ENCODE measurements at regions not wholly inside any gene's neighbourhood (a gene's known extent, or its start where the extent isn't known, plus 50 kb on each side); places are given as distances from the start of the nearest gene placed in this dataset.
"Not testable (repeated sequence)": the region's sequence is repeated elsewhere in the genome, so short reads cannot be mapped to it uniquely, and the experiment has no call there.

DNA sequence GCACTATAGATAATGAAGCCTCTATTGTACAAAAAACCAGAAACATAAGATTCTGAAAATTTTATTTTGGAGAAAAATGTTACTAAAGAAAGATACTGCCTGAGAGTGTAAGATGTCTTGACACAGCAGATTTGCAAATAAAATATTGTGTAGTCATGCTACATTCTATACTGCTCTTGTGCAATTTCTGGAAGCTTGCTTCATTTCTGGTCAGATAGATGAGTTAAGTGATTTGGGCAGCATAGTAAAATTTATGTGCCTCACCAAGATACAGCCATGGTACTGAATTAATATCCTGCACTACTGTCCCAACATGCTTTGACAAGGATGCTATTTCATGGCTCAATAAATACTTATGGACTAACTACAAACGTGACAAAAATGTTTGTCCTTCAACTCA lies 55.1 kb upstream of the STARD13 start:
- DNase-seq, result no peak

DNA sequence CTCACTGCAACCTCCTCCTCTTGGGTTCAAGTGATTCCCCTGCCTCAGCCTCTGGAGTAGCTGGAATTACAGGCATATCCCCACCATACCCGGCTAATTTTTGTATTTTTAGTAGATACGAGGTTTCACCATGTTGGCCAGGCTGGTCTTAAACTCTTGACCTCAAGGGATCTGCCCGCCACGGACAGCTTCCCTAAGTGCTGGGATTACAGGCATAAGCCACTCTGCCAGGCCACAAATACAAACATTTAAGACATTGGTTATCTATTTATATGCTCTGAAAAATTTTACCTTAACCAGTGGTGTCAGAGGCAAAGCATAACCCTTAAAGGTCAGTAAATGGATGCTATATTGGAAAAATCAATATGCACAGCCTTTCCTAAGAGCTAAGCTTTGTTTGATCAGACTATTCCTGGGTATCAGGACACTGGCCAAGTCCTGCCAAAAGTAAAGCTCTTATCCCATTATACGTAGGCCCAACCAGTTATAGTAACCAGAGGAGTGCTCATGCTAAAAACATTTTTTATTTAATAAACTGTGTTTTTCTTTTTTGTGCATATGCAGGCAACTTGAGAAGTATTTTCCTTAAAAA lies 56.4 kb upstream of the STARD13 start:
- no peak for DNase-seq

DNA sequence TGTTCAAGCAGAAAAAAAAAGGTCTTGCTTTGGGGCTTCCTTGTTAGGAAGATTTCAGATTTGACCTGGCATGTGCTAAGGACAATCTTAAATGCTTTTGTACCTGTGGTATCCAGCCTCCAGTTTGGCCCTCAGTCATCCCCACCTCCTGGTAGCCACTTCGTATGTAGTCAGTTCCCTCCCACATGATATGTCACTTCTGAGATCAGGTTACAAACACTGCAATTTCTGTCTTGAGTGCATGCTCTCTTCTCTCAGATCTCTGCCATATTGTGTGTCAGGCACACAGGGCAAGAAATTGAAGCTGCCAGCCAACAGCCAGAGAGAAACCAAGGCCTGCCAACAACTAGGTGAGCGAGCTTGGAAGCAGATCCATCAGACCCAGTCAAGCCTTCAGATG lies 60.3 kb upstream of the STARD13 start:
- DNase-seq, result no peak

DNA sequence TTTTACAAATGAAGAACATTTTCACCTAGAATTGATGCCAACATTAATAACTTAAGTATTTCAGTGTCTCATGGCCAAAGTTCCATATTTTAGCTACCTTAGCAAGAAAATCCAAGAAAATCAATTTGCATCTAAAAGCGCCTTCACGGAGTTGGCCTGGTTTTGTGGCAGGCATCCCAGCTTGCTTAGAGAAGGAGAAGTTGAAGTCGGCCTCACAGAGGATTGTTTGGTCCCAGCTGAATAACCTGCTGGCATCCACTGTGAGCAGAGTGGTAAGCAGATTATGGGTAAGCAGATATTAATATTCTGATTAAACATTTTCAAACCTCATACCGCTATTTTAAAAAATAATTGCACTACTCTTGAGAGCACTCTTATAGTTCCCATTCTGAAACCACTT lies 62.3 kb upstream of the STARD13 start:
- DNase-seq, result peak in 4 of 14 donors; percentile 3 to 32 (median 23)

DNA sequence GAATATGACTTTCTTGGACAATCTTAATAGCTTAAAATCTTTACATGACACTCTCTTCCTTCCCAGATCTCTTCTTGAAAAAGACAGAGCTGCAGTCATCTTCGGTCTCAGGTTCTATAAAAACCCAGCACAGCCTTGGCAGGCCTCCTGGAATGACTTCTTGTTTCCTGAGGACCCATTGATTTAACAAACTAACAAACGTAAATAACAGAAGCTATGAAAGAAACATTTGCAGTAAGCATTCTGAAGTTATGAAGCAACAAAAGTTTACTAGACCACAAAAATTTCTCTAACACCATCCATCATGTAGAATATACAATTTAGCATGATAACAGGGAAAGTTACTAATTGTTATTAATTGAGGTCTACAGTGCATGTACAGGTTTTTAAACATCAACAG lies 62.8 kb upstream of the STARD13 start:
- no peak for DNase-seq

DNA sequence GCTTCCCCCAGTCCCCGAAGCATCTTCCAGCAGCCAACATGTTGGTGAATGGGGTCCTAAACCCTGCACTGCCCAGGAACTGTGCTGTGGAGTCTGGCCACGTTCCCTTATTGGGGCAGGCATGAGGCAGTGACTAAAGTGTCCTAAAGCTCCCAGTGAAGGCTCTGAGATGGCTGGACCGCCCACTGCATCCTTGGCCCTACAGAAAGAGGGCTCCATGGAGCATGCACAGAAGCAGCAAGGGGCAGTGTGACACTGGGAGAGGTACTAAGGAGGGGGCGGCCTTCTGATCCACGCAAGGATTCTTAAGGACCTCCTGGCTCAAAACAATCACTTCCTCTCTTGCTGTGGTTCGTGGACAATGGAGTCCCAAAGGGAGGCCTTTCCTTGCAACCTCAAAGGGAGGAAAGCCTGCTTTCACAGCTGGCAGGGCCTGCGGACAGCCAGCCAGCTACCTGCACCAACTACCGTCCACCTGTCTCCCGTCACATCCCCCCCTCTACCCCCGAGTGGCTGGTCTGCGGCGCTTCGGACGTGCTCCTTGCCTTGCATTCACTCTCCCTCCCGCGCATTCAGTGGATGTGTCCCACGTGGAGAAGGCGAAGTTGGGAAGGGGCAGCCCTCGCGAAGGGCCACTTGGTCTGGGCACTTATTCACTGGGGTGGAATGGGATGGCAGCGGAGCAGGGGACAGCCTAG lies 63.9 kb upstream of the STARD13 start:
- DNase-seq, result peak in 4 of 14 donors; percentile 19 to 65 (median 46)

DNA sequence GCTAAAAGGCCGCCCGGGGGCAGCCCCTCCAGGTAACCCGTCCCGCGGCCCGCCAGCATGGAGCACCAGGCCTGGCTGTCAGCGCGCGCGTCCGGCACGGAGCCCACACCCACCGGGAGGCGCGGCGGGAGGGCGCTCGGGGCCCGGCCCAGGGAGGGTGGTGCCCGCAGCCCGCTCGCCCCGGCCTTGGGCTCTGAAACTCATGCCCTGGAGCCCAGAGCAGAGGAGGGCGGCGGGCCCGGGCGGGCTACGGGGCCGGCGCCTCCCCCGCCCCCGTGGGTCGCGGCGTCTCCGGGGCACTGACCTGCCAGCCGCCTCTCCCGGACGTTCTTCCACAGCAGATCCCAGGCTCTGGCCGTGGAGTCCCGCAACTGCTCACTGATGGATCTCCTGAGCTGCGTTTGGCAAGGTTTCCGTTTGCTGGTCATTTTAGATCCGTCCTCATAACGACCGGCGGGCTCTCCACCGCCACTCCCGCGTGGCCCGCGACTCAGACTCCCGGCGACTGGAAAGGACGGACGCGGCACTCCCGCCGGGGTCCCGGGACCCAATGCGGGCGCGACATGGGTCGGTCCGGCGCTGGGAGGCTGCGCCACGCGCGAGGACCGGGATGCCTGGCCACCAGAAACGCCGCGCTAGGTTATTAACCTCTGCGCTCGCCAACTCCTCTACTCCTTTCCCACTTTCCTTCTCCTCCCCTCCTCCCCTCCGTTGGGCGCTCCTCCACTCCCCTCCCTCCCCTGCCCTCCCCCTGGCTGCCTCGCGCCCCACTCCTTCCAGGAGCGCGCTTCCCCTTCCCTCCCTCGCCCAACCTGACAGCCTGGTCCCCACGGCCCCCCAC lies 64.7 kb upstream of the STARD13 start:
- peak in 8 of 14 donors; percentile 28 to 65 (median 46) for DNase-seq

DNA sequence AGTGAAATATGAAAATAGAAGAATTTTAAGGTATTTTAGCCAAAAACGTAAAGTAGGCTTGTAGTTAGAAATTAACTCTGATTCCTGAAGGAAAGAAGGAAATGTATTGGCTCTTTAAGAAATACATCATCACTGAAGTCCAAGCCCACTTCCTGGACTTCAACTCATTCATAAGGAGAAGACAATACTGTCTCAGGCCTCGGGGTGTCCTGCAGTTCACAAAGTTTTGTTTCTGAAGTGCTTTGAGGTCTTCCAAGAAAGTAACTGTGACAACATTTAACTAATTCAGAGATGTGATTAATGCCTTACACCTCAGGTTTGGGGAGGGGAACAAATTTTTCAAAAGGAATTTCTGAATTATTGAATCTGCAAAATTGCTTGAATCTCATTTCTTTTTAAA lies 65.8 kb upstream of the STARD13 start:
- no peak for DNase-seq

DNA sequence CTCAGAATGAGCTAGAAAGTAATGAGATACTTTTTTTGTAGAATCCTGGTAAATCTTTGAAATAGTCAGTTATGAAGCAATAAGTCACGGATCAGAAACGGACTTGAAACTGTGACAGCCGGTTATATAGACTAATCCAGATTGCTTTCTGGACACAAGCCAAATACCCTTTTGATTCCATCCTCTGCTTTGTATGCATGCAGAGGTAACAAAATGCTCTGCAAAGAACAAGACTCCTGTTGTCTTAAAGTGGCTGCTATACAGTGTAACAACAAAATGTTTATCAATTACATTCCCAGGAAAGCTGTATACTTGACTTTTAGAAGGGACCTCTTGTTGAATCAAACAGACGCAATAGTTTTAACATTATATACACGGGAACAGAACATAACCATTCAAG lies 66.5 kb upstream of the STARD13 start:
- DNase-seq, result no peak

DNA sequence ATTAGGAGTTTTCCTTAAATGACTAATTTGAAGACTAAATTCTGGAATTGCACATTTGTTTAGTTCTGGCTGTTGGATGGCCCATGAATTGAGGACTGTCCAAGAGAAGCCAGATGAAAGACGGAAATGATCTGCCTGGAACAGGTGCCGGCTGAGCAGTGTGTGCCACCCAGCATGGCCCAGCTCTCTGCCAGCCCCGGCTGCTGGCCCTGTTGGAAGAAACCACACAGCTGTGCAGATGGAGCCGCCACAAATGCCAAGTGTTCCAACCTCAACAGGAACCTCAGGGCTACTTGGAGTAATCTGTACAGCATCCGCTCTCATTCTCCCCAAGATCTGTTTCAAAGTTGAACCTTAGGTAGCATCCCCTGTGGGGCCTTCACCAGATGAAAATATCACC lies 67.0 kb upstream of the STARD13 start:
- DNase-seq, result peak in 2 of 14 donors; percentile 8 to 11

DNA sequence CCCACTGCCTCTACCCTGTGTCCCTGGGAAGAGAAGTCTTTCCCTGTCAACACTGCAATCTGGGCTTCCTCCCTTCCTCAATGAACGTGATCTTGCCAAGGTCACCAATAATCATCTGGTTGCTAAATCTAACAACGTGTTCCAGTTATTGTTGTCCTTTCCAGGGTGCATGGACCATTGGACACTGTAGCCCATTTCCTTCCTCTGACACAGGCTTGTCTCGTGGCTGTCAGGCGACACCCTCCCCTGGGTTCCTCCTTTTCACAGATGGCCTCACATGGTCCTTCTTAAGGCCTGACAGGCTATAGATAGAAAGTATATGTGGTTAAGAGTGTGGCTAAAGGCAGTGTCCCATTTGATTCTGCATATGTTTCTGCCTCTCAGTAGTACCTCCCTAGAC lies 67.7 kb upstream of the STARD13 start:
- DNase-seq, result peak in 8 of 14 donors; percentile 8 to 52 (median 40)

DNA sequence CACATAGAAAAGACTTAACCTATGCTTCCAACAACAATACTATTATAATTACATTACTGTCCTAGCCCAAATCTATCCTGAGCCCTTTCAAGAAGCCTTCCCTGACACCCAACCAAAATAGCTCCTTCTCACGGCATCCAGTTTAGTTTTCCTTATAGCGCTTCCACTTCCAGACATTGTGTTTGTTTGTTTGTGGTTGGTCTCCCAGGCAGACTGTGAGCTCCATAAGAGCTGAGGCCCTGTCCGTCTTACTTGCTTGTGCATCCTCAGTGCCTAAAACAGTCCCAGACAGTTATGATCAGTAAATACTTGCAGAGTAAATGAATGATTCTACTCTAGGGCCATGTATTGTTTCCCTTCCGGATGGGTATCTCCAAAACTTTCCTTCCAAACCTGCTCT lies 68.1 kb upstream of the STARD13 start:
- no peak for DNase-seq

DNA sequence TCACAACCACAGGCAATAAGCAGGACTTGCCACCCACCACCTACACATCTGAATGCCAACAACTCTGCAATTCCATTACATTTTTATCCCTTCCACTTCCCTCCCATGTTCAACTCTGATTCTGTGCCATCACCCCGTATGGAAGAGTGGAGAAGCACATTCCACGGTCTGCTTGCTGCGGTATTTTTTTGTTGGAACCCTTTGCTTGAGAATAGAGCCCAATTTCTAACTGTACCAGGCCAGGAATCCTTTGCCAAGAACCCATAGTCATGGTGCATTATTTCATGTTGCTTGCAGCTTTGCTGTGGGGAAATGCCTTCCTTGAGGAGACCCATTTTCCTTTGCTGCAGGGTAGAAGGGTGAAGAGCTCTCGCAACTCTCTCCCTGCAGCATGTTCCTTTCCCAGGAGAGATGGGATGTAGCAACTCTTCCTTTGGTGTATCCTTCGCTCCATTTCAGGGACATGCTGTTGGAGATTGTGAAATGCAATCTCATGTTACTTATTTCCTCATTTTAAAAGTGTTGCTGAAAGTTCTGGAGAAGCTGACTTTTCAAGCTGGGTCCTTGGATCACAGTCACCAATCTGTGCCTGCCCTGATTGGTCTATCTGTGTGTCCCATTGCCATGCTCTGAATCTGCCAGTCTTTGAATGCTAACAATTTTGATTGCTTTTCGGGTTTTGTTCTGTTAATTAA lies 69.8 kb upstream of the STARD13 start:
- DNase-seq, result no peak

DNA sequence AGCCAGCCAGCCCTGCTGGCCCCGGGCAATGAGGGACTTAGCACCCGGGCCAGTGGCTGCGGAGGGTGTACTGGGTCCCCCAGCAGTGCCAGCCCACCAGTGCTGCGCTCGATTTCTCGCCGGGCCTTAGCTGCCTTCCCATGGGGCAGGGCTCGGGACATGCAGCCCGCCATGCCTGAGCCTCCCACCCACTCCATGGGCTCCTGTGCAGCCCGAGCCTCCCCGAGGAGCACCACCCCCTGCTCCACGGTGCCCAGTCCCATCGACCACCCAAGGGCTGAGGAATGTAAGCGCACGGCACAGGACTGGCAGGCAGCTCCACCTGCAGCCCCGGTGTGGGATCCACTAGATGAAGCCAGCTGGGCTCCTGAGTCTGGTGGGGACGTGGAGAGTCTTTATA lies 72.5 kb upstream of the STARD13 start:
- DNase-seq, result not testable (repeated sequence)

DNA sequence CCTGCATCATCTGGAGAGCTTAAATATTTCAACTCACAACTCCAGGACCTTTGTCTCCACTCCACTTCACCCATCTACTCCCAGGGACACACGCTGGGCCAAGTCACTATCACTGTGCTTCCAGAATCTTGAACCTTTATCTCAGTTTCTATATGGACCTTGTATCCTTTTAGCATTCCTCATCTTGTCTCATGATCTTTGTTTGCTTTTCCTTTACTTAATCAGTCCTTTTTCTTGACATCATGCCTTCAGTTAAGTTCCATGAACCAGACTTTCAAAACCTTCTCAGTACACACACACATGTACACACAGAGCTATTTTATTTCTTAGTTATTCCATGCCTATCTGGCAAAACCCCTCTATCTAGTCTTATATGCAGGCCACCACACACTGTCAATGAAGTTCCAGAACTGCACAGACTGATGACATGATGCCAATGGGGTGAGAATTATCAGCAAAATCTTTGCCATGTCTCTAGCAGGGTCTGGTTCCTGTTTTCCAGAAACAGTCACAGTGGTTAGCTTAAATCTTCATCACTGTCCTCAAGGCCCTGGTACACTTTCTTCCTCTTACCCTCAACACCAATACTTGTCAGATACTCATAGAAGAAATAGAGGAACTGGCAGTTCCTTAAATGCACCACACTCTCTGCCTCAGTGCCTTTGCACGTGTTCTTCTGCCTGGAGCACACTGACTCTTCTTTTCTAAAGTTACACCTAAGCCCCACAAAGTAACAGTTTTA lies 77.6 kb upstream of the STARD13 start:
- no peak for DNase-seq

DNA sequence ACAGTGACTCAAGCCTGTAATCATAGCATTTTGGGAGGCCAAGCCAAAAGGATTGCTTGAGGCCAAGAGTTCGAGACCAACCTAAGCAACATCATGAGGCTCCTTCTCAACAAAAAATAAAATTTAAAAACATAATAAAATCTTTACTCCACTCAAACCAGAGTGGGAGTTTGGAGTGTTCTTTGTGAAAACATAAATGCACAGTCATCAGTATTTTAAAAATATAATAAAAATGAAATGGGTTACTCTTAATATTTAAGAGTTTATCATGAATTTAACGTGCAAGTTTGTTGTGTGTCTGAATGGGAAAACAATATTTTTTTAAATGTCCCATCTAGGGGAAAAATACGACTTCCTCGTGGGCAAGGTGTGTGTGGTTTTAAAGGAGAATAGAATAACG lies 78.6 kb upstream of the STARD13 start:
- DNase-seq, result no peak

DNA sequence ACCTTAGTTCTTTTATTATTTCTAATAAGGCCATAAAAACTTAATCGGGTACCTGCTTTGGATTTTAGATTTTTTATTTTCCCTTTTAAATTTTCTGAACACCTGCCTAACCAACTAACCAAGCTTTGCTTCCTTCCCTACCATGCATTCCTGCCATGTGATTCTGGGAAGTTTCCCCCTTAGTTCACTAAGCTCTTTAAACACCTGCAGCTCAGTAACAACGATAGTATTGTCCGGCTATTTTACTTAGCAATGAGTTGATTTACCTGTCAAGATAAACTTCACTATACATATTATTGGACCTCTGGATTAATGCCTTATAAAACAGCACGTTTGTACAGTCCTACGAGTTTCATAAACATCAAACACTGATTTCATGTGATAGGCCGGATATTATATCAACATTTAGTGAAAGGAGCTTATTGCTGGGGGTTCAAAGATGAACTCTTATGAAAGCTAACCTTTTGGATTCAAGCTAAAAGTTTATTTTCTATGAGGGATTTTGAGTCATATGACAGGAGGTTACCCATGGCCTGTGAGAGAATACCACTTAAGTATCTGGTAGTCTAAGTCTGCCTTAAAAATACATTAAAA lies 81.0 kb upstream of the STARD13 start:
- no peak for DNase-seq

DNA sequence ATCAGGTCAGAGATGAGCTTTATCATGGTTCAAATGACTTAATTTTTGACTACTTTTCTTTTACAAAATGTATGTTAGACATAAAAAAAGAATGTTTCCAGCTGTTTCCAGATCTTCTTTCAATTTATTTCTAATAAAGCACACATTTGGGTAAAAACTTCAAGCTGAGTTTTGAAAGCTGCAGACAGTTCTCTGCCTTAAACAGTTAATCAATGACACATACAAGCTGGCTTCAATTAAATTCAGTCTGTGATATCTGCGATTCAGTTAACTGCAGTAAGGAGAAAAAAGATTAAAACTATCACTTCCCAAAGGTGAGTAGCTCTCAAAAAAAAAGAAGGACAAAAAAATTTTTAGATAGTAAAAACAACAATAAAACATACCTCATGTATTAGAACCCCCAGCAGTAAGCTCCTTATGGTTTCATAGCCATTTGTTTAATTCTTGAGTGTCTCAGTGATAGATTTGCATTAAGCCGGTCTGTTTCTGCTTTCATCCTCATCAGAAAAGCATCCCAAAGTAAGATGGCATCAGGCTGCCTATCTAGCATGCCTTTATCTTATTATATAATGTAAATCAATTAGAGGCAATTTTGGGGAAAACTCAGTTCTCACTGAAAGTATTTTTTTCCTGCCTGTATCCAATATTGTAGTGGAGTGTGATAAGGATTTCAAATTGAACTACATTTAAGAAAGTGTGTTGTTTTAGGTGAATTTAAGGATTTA lies 81.8 kb upstream of the STARD13 start:
- no peak for DNase-seq

DNA sequence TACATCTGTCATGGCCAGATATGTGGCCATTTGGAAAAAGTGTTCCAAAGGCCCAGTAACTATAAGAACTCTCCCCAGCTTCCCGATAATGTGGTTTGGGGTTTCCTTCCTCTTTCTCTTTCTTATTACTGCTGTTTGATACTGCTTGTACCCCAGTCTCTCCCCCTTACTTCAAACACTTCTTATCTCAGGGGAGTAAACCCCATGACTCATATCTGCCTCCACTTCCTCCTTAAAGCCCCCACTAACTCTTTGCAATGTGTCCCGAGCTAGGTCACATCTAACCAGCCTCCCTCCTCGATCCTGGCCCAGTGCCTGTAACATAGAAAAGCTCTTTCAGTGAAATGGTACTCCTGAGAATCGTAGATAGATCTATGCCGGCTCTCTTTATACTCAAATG lies 82.4 kb upstream of the STARD13 start:
- DNase-seq, result peak in 1 of 14 donors; percentile 10

DNA sequence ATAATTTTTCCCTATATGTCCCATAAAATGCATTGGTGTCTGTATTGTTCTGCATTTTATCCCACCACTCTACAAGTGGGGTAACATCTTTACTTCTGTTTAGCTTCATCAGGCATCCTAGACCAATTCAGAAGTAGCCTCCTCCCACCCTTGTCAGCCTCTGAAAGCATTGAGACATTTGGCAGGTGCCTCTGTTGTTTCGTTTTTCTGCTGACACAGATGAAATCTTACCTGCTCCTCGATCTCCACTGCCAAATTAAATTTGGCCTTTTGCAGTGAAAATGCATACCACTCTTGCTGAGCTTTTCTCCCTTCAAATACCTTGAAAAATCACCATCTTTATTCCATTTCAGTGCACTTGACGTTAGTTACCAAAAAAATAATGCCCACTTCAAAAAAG lies 83.5 kb upstream of the STARD13 start:
- DNase-seq, result no peak

DNA sequence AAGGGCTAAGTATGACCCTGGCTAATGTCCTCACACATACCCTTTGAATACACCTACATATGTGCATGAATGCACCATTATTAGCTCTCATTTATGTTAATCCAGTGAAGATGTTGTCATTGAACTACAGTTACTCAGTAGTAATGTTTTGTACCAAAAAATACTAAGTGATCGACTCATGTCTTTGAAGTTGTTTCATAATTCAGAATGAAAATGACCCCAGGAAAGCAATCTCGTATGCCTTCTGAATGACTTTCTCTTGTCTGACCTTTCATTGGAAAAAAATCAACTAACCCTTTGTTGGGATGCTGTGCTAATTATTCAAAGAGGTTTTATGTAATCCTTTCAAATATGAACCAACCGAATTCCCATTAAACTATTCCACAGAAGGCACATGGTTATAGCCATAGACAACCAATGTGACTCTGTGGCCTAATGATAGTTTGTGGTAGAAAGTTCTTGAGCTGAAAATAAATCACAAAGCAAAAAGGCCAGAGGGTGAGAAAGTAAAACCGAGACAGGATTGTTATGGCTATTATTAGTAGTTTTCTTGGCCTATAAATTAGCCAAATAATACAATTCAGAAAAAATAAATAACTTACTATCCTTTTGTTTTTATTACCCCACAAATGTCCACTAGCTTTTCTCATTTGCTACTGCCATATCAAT lies 86.8 kb upstream of the STARD13 start:
- DNase-seq, result no peak
